SW480 (cell line): ENCODE measurements at regions not wholly inside any gene's neighbourhood (a gene's known extent, or its start where the extent isn't known, plus 50 kb on each side); places are given as distances from the start of the nearest gene placed in this dataset.
"Not testable (repeated sequence)": the region's sequence is repeated elsewhere in the genome, so short reads cannot be mapped to it uniquely, and the experiment has no call there.

Experiments
- DNase-seq: peaks from one replicate; pipeline ENCODE4 v3.0.0-alpha.2; 2016; ENCODE audit warnings: low spot score

DNA sequence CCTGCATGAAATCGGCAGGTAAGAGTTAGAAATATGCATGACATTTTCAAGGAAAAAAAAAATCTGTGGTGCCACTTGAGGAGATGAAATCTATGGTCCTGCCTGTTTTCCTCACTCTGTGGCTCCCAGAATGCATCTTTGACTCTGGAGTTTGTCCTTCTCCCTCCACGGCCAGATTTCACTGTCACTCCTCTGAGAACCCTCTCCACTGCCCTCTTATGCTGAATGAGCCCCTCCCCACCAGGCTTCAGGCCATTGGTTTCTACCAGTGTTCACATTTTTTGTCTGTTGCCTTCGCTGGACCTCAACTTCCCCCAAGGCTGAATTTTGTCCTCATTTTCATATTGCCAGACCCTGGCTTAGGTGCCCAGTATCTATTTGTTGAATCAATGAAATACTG lies 235.0 kb downstream of the ZIC5 start:
- no peak for DNase-seq

DNA sequence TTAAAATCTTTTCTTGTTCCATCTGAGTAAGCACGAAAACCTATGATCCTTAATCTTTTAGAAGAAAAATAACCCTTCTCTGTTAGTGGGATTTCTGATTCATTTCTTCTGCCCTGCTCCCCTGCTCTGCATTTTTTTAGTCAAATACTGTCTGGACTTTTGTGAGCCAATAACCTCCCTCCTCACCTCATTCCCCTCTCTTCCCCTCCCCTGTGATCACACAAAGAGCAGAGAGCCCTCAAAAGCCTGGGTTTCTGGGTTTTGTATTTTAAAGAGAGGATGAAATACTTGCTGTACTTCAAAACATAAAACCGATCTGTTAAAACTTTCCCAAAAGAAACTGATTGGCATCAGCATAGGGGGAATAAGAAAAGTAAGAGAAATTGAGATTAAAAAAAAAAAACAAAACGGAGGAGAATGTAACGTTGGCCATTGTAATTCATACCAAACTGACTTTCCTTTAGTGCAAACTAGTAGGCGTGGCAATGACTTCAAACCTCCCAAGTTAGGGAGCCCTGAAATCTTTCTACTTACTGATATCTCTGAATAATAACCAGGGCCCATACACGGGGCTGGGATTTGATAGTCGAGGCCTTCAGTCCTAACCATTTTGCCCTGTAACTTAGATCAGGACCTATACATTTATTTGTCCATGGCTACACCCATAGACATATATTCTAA lies 232.9 kb downstream of the TM9SF2 start:
- no peak for DNase-seq

DNA sequence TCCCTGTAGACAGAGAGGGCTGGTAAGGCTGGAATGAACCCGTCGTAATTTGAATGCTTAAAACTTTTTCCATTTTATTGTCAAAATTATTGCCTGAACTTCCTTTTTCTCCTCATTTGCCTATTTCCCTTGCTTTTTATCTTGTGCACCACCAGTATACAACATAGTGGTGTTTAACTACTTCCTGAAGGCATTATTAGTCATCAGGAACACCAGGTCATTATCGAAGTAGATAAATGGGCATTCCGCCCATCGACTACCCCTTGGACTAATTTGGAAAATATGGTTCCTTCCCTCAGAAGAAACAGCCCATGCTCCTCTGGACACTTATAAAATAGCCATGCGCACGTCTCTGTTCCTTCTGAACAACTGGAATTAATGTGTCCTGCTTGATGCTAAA lies 232.1 kb downstream of the TM9SF2 start:
- DNase-seq, result no peak

DNA sequence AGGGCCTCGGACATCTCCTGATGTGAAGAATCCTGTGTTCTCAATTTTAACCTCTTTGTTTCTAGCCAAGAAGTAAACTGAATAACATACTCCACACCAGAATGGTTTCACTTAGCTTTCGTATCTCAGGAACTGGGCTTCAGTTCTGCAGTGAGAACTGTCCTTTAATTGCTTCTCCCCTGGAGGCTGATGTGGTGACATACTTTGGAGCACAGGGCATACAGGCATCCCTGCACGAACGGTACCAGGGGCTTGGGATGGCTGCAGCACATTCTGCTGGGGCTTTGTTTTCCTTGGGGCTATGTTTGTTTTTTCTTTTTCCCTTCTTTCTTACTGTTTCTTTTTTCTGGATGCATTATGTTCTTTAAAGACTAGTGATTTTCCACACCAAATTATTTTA lies 230.5 kb downstream of the TM9SF2 start:
- no peak for DNase-seq

DNA sequence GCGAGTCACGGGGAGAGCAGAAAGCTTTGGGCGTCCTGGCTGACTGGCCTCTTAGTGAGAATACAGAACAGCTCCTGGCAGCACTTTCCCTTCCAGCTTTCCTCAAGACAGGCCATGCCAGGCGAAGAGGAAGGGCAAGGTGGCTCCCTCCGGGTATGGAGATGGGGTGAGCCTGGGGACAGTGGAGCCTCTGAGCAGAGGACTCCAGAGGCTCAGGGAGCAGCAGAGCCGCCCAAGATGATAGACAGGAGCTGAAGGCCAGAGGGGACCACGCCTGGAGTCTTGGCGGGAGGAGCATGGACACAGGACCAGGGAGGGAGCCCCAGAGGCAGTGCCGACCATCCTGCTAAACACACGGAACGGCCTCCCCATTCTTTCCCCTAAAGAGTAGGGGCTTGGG lies 229.1 kb downstream of the TM9SF2 start:
- DNase-seq, result no peak

DNA sequence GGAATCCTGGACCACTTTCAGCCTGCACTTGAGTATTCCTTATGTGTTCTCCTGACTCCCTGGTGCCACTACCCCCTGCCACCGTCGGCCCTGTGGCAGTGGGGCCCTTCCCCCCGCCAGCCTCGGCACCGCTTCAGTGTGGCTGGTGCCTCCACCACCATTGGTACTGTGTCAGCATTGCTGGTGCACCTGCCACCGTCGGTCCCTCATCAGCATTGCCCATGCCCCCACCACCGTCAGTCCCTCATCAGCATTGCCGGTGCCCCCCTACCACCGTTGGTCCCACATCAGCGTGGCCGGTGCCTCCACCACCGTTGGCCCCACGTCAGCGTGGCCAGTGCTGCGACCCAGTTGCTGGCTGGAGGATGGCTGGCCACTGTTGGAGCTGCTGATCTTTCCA lies 228.5 kb downstream of the TM9SF2 start:
- DNase-seq, result no peak

DNA sequence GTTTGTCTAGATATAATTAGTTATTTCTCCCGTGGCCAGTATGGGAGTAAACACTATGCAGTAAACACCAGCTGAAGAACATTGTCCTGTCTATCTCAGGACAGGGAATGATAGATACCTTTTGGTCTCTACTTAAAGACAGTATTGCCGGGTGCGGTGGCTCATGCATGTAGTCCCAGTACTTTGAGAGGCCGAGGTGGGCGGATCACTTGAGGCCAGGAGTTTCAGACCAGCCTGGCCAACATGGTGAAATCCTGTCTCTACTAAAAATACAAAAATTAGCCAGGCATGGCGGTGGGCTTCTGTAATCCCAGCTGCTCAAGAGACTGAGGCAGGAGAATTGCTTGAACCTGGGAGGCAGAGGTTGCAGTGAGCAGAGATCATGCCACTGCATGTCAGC lies 226.4 kb downstream of the TM9SF2 start:
- DNase-seq, result not testable (repeated sequence)

DNA sequence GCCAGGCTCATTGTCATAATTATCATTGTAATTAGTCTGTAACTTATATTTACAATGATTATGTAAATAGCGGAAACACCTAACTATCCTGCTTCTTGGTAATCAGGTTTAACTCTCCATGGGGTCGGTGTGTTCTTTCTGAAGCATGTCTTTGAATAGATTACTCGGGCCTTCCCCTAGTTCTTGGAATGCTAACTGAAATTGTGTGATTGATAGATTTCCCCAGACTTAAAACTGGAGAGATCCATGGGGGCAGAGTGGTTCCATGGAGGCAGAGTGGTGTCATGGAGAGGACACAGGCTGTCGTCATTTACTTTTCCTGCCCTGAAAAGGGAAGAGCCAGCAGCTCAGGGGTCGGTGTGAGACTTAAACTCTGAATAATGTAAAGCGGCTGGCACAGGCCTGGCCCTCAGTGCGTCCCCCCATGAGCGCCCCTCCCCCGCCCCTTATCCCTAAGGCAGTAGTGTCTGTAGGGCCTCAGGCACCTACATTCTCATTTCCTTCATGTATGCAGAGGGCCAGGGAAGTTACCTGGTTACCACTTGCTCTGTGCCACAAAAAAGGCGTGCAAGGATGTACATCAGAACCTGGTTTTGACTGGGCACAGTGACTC lies 225.1 kb downstream of the TM9SF2 start:
- no peak for DNase-seq

DNA sequence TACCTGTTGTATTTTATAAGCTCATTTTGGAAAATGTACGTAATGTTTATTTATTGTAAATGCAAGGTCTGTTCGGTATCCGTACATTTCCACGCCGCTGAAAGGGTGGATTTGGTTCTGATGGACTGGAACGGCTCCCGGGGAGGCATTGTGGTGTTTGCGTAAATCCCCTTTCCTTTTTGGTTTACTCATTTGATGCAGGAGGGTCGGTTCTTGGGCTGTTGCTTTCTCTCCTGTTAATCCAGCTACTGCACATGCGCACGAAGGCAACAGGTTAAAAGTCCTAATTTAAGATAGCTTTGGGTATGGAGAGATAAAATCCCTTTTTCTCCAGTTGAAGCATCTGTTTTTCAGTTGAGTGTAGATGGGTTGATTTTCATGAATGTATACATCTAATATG lies 224.4 kb downstream of the TM9SF2 start:
- no peak for DNase-seq

DNA sequence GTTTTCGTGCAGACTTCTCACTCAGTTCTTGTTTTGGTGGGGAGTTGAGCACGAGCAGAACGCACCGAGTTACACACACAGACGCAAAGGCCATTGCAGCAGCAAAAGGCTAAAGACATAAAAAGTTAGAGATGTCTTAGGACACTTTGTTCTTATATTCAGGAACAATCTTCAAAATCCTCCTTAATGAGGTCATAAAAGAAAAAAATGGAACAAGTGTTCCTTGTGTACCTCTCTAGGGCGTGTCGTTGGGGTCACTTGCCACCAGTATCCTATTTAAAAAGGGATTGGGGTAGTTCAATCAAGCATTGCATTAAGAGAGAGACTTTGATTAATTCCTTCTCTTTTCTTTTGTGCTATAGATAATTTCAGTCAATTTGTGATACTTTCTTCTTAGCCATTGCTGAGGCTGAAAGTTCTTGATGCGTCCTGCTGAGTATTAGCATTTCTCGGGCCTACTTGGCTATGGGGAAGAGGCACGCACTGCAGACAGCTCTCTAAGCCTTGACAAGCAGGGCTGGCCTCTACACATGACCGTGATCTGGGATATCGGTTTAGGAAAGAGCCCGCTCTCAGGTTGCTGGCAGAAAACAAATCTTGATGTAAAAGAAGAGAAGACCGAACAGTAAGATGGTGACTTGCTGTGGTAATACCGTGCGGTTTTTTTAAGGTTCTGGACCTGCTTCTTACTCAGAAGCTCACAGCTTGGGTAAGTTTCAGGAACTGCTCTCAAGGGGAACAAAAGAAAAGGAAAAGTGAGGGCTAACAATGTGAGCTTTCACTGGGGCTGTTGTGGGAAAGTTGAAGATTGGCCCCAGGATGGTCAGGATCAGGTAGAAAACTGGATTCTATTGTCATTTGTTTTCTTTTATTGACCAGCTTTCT lies 223.6 kb downstream of the TM9SF2 start:
- no peak for DNase-seq

DNA sequence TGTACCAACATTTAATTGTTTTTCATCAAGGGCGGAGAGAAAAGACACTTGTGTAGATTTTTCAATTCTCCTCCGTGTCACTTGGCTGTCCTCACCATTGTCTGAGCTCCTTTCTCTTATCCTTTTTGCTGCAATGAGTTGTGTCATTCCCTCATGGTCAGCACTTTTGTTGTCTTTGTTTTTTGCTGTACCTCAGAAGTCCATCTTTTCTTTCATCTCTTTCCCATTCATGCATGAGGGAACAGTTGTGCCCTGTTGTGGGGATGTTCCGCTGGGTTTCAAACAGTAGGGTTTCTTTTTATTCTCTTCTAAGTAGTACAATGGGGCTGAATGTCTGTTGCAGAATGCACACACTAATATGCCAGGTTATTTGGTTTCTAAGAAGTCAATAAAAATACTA lies 222.6 kb downstream of the TM9SF2 start:
- DNase-seq, result no peak

DNA sequence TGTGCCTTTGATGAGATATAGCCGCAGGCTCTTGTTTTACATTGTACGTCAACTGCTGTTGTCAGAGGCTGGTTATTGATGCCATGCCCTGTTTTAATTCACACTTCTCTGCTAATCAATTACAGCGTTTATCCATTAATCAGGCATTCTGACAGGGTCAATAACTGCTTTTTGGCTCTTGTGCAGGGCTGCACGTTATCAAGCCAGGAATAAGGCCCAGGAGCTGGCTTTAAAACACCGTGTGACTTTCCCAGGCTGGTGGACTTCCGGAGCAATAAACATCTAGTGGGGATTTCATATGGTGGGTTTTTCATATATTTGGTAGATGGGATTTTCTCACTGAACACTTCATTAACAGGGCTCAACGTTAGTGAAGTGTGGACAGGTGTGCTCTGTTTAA lies 221.7 kb downstream of the TM9SF2 start:
- DNase-seq, result no peak

DNA sequence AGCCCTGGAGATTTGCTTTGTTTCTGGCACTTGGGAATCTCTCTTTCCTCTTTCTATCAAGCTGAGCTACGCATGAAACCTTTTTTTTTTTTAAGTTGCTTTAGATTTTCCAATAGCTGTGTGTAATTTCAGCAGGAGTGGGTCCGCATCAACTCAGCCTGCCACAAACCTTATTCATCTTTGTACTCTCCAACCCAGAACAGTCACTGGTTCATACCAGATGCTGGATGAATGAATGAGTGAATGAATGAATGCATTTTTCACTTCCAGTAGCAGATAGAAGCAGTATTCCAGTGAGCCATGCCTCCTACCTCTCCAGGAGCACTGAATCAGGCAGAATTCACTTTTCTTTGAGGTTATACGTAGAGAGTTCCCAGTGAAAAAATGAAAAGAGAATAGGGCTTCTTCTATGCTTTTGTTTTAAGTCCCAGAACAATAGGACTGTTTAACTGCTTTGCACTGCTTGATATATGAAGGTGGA lies 221.1 kb downstream of the TM9SF2 start:
- no peak for DNase-seq

DNA sequence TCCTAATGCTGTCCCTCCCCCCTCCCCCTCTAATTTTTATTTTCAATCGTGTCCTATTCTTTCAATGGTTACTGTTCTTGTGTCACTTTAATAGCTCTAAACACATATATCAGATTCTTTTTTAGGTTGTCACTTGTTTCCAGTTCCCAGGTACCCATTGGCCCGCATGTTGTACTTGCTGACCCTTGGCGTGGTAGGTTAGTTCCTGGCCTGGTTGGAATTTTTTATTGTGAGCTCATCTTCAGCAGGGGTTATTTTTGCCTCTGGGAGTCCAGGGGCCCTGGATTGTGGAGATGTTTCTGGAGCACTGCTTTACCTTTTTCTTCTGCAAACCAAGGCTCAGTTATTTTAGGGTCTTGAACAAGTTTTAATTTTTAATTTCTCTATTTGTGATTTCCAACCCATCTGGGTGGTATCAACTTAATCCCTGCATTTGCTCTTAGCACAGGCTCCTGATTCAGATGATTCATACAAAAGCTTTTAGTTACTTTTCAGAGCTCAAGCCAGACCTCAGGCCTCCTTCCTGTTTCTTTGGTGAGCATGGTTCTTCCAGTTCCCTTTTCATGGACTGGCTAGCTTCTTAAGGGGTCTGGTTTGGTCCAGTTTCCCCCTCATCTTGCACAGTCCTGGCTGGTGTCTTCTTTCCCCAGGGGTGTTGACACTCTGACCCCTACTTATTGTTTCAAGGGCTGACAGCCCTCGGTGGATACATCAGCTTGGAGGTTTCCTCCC lies 220.5 kb downstream of the TM9SF2 start:
- DNase-seq, result no peak

DNA sequence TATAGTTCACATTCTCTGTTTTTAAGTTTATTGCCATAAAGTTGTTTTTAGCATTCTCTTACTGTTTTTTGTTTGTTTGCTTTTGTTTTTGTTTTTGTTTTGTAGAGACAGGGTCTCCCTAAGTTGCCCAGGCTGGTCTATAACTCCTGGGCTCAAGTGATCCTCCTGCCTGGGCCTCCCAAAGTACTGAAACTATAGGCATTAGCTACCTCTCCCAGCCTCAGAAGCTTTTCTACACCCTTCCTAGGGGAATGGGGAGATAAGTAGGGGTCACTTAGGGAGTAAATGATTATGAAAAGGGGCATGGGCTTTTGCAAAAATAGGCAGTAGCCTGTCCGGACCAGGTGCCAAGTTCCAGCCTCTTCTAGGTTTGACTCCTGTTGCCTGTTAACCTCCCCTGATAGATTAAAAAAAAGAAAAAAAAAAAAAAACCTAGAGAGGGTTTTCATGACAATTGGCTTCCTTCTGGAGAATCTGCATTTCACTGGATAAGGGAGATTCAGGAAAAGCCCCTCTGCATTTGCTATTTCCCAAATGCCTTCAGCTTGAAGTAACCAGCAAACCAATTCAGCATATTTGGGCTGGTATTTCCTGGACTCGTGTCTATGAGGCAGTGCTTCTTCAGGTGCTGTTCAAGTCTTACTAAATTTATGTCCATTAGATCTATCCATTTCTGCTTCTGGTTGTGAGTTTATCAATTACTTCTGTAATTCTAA lies 216.8 kb downstream of the TM9SF2 start:
- no peak for DNase-seq

DNA sequence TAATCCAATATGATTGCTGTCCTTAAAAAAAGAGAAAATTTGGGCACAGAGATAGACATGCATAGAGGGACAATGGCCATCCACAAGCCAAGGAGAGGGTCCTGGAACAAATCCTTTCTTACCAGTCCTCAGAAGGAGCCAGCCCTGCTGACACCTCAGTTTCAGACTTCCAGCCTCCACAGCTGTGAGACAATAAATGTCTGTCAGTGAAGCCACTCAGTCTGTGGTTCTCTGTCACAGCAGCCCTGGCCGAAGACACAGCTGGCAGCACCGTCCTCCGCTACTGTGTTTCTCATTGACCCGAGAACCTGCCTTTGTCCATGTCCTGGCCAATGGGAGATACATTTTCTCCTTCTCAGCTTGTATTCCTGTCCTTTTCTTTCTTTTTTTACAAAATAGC lies 207.9 kb downstream of the TM9SF2 start:
- no peak for DNase-seq

DNA sequence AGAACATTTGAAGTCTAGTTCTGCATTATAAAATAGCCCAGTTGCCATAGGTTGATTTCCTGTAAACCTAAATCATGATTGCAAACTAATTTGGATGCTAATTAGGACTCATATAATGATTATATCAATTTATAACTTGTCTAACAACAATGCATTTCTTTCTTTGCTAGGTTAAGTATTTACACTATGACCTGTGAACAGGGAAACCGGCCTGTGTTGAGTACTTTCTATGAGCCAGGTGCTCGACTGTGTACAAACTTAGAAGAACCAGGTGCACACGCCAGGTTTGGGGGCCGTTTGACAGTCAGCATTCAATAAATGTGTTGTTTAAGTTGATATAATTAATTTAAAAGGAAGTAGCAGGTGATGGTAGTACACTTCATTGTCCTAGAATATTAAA lies 203.1 kb downstream of the TM9SF2 start:
- DNase-seq, result no peak

DNA sequence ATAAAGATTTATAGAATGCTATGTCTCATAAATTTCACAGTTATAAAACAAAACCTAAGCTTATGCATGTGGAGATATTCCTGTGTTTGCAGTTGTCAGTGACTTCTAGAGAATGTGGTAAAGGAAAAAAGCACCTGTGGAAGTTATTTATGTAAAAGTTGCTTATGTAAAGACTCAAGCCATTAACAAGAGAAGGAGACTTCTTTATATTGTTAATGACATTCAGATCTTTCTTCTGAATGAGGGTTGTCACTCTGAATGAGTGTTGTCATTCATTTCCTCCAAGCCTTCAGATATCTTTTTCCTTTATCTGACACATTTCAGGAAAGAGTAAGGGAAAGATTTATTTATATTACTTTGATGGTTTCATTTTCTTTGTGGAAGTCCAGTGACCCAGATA lies 202.6 kb downstream of the TM9SF2 start:
- no peak for DNase-seq

DNA sequence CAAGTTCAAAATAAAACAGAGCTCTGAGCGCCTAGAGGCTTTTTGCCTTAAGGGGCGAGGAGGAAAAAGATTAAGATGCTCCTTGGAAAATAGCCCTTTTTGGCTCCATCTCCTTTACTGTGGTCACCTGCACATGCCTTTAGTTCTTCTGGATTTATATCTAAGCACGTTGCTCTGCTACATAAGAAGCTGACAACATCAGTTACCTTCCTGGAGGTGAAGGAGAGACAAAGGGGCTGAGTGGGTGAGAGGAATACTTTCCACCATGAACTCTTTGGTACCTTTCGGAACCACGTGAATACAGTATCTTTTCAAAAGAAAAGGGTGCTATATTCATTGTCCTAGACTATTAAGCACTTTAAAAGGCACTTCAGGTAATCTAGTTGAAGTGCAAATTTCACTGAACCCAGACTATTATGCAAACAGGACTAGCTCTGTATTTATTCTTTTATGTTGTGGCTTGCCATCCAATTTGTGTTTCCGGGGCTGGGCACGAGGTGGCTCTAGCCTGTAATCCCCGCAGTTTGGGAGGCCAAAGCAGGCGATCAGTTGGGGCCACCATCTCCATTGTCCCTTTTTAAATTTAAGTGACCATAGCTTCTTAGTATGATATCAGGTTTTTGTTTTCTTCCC lies 201.5 kb downstream of the TM9SF2 start:
- no peak for DNase-seq

DNA sequence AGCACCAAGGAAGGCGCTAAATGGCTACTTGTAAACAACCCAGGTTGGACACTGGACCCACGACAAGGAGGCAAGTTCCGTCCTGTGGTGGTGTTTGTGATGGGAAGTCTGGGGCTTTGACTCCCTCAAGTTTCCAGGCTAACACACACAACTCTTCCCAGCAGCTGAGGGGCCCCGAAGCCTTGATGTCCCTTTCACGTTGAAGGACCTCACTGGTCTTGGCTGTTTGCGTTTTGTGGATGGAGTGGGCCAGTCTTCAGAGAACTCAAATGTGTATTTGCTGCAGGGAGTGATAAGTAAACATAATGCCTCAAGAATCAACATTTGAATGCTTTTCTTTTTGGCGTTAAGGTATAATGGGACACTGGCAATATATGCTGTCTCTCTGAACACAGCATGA lies 199.2 kb downstream of the TM9SF2 start:
- no peak for DNase-seq

DNA sequence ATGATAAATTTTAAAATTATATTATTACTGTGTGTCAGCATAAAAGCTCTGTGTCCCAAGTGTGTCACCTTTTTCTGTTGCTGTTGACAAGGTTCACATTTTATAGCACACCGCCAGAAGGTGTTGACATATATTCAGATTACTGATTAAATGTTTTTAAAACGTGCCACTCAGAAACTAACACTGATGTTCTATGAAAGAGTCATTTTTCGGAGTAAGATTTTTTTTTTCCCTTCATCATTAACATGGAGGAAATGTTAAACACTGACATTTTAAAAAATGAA lies 197.5 kb downstream of the TM9SF2 start:
- no peak for DNase-seq
